ENCODE measurements at regions not wholly inside any gene's neighbourhood (a gene's known extent, or its start where the extent isn't known, plus 50 kb on each side); places are given as distances from the start of the nearest gene placed in this dataset.

DNA sequence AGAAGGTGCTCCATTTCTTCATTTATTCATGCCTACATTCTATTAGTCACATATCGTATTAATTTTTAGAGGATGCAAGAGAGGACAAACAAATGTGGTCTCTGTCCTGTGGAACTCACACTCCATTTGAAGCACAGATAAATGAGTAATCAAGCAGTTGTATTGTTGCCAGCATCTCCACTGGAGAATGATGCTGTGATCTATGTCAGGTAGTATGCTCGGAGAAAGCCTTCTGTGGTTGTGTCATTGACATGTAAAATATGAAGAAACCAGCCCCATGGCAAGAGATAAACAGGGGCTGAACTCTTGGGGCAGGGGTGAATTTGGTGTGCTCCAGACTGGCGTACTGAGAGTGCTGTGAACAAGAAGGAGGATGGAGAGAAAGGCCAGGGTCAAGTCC, 101.2 kb downstream of the FASLG start:
- Histone ChIP-seq H3K4me2 (ENCODE audit: insufficient read depth, low read length, poor library complexity, severe bottlenecking) (no peak overlapping the region), H3K4ac (ENCODE audit: low read length) (no peak overlapping the region), H2BK120ac (ENCODE audit: low read depth, low read length) (no peak overlapping the region), H3K79me1 (ENCODE audit: low read depth, low read length) (no peaks in the 10 kb centered on the region), H2BK15ac (ENCODE audit: low read length) (no peak overlapping the region), H2AFZ (ENCODE audit: low read length) (no peak overlapping the region), H3K4me3 (ENCODE audit: low read length in 2 of 2) (no peak overlapping the region), H3K4me1 (ENCODE audit: control insufficient read depth in 2 of 2, insufficient read depth in 1 of 2, low read depth in 1 of 2, low read length in 2 of 2) (no peaks in the 10 kb centered on the region), H3K27me3 (ENCODE audit: control insufficient read depth in 3 of 3, insufficient read depth in 3 of 3, low read depth in 1 of 3, low read length in 3 of 3) (peaks cover 0 to 3% (median 0%) of the 10 kb centered on the region in 3 experiments), H2BK12ac (ENCODE audit: low read length) (no peak overlapping the region), H3K14ac (ENCODE audit: low read length) (no peak overlapping the region), H2AK5ac (ENCODE audit: low read depth, low read length) (no peak overlapping the region), H4K8ac (ENCODE audit: low read depth, low read length) (no peak overlapping the region), H3K23ac (ENCODE audit: low read depth, low read length, poor library complexity) (no peak overlapping the region), H3K27ac (replicated peaks; ENCODE audit: low read length) (no peak overlapping the region), H2BK5ac (ENCODE audit: low read length) (no peak overlapping the region), H3K36me3 (replicated peaks in 1 of 2; ENCODE audit: control insufficient read depth in 2 of 2, insufficient read depth in 2 of 2, low read length in 2 of 2) (no peaks in the 10 kb centered on the region), H3K9me3 (replicated peaks in 1 of 2; ENCODE audit: control insufficient read depth in 2 of 2, insufficient read depth in 1 of 2, low read depth in 1 of 2, low read length in 2 of 2) (no peaks in the 10 kb centered on the region), H3K18ac (ENCODE audit: low read length) (no peak overlapping the region), H3K9ac (ENCODE audit: low read depth, low read length, poor library complexity) (no peak overlapping the region), H4K91ac (ENCODE audit: low read depth, low read length, poor library complexity) (no peak overlapping the region)
- WGBS, 2 donors (ENCODE audit: extremely low coverage in 2 of 2, insufficient read length in 2 of 2, insufficient replicate concordance in 1 of 2), result no CpG with 5 or more reads among the region's 3 CpGs
- no peak for DNase-seq (ENCODE audit: low spot score)

DNA sequence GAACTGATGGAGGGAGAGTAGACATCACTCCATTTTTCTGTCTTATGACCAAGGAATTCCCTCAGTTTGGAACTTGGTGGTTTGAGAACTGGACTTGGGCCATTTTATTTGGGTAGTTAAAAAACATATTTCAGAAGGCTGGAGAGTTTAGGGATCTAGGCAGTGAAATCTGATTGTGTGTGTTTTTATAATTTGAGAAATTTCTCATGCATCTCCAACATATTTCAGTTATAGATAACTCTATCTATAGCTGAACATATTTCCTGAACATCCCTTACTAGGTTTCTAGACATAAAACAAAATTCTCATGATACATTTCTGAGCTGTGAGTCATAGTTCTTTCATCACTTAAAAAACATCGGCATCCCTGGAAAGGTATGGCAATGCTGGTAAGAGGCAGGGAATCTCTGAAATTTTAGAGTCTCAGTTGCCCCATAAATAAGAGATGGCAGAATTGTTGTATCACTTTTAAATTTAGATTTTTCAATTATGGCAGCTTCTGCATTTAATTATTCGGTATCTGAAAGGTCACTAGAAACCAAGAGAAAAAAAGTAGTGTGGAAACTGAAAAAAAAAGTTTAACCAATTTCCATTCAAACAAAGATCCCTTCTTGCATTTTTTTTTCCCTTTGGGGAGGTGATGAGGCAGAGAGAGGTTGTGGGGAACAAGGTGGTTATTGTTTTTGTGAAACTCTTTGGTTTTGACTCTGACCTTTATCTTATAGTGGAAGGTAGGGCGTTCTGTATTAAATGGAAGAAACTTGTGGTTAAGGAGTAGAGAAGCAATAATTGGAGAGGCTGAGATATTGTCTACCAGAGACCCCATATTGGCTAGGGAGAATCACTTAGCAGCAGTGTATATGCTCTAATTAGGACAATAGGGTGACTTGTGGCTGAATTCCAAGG, 102.9 kb downstream of the FASLG start:
- Histone ChIP-seq H2BK12ac (ENCODE audit: low read length) (no peak overlapping the region), H3K79me1 (ENCODE audit: low read depth, low read length) (no peaks in the 10 kb centered on the region)

DNA sequence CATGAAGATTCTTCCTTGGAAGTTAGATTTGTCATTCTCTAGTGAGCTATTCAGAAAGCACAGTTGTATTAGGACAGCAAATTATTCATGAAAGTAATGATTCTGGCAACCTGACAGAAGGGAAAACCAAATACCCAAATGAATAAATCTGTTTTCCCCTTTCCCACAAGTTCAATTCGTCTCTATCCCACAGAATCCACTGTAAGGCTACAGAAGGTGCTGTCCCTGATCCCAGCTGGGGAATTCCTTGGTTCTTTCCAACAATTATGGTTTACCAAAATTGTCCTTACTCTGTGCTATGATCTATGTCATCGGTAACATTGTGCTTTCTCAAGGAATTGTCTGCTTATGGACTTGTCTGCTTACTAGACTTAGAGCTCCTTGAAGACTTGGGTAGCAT, 104.2 kb downstream of the FASLG start:
- Histone ChIP-seq H2BK12ac (ENCODE audit: low read length) (no peak overlapping the region), H3K9me3 (replicated peaks in 1 of 2; ENCODE audit: control insufficient read depth in 2 of 2, insufficient read depth in 1 of 2, low read depth in 1 of 2, low read length in 2 of 2) (no peaks in the 10 kb centered on the region), H2BK15ac (ENCODE audit: low read length) (no peak overlapping the region), H3K23ac (ENCODE audit: low read depth, low read length, poor library complexity) (no peak overlapping the region), H3K18ac (ENCODE audit: low read length) (no peak overlapping the region), H3K36me3 (replicated peaks in 1 of 2; ENCODE audit: control insufficient read depth in 2 of 2, insufficient read depth in 2 of 2, low read length in 2 of 2) (no peaks in the 10 kb centered on the region), H2BK5ac (ENCODE audit: low read length) (no peak overlapping the region), H3K4me2 (ENCODE audit: insufficient read depth, low read length, poor library complexity, severe bottlenecking) (no peak overlapping the region), H3K79me1 (ENCODE audit: low read depth, low read length) (no peaks in the 10 kb centered on the region), H2AK5ac (ENCODE audit: low read depth, low read length) (no peak overlapping the region), H3K4ac (ENCODE audit: low read length) (no peak overlapping the region), H4K91ac (ENCODE audit: low read depth, low read length, poor library complexity) (no peak overlapping the region), H4K8ac (ENCODE audit: low read depth, low read length) (no peak overlapping the region), H2BK120ac (ENCODE audit: low read depth, low read length) (no peak overlapping the region), H3K9ac (ENCODE audit: low read depth, low read length, poor library complexity) (no peak overlapping the region), H3K27ac (replicated peaks; ENCODE audit: low read length) (no peak overlapping the region), H3K4me3 (ENCODE audit: low read length in 2 of 2) (no peak overlapping the region), H3K4me1 (ENCODE audit: control insufficient read depth in 2 of 2, insufficient read depth in 1 of 2, low read depth in 1 of 2, low read length in 2 of 2) (no peaks in the 10 kb centered on the region), H2AFZ (ENCODE audit: low read length) (no peak overlapping the region), H3K27me3 (ENCODE audit: control insufficient read depth in 3 of 3, insufficient read depth in 3 of 3, low read depth in 1 of 3, low read length in 3 of 3) (no peaks in the 10 kb centered on the region), H3K14ac (ENCODE audit: low read length) (no peak overlapping the region)
- DNase-seq (ENCODE audit: low spot score), result no peak
- no CpG with 5 or more reads among the region's 2 CpGs for WGBS, 2 donors (ENCODE audit: extremely low coverage in 2 of 2, insufficient read length in 2 of 2, insufficient replicate concordance in 1 of 2)

More for the DNA sequence above, 102.9 kb downstream of the FASLG start:
- Histone ChIP-seq H3K4ac (ENCODE audit: low read length) (no peak overlapping the region), H2AK5ac (ENCODE audit: low read depth, low read length) (no peak overlapping the region), H2AFZ (ENCODE audit: low read length) (no peak overlapping the region), H3K4me3 (ENCODE audit: low read length in 2 of 2) (no peak overlapping the region), H2BK15ac (ENCODE audit: low read length) (no peak overlapping the region), H3K4me1 (ENCODE audit: control insufficient read depth in 2 of 2, insufficient read depth in 1 of 2, low read depth in 1 of 2, low read length in 2 of 2) (no peaks in the 10 kb centered on the region), H2BK5ac (ENCODE audit: low read length) (no peak overlapping the region), H3K9ac (ENCODE audit: low read depth, low read length, poor library complexity) (no peak overlapping the region), H2BK120ac (ENCODE audit: low read depth, low read length) (no peak overlapping the region), H3K27me3 (ENCODE audit: control insufficient read depth in 3 of 3, insufficient read depth in 3 of 3, low read depth in 1 of 3, low read length in 3 of 3) (no peaks in the 10 kb centered on the region), H3K14ac (ENCODE audit: low read length) (no peak overlapping the region), H4K8ac (ENCODE audit: low read depth, low read length) (no peak overlapping the region), H3K9me3 (replicated peaks in 1 of 2; ENCODE audit: control insufficient read depth in 2 of 2, insufficient read depth in 1 of 2, low read depth in 1 of 2, low read length in 2 of 2) (no peaks in the 10 kb centered on the region), H3K36me3 (replicated peaks in 1 of 2; ENCODE audit: control insufficient read depth in 2 of 2, insufficient read depth in 2 of 2, low read length in 2 of 2) (no peaks in the 10 kb centered on the region), H3K23ac (ENCODE audit: low read depth, low read length, poor library complexity) (no peak overlapping the region), H3K27ac (replicated peaks; ENCODE audit: low read length) (no peak overlapping the region), H4K91ac (ENCODE audit: low read depth, low read length, poor library complexity) (no peak overlapping the region), H3K4me2 (ENCODE audit: insufficient read depth, low read length, poor library complexity, severe bottlenecking) (no peak overlapping the region), H3K18ac (ENCODE audit: low read length) (no peak overlapping the region)
- no peak for DNase-seq (ENCODE audit: low spot score)
- WGBS, 2 donors (ENCODE audit: extremely low coverage in 2 of 2, insufficient read length in 2 of 2, insufficient replicate concordance in 1 of 2), result no CpG with 5 or more reads among the region's 3 CpGs

DNA sequence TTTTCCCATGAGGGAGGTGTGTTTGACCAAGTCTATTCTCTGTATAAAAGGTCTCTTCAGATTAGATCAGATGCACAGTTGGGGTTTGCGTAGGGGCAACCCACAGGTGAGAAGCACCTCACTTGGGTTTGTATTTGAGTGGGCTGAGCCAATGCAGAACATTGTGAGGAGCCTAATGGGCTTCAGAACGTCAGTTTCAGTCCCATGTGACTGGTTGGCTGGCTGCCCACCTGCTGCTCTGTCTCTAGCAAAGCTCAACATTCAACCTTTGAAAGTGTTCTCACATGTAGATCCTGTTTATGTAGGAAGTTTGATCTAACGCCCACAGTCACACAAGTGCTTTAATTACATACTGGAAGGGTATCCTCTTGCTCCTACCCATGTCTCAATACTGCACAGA, 105.5 kb downstream of the FASLG start:
- Histone ChIP-seq H3K27ac (replicated peaks; ENCODE audit: low read length) (no peak overlapping the region), H2AFZ (ENCODE audit: low read length) (no peak overlapping the region), H3K18ac (ENCODE audit: low read length) (no peak overlapping the region), H2AK5ac (ENCODE audit: low read depth, low read length) (no peak overlapping the region), H3K4me3 (ENCODE audit: low read length in 2 of 2) (no peak overlapping the region), H2BK5ac (ENCODE audit: low read length) (no peak overlapping the region), H2BK12ac (ENCODE audit: low read length) (no peak overlapping the region), H3K23ac (ENCODE audit: low read depth, low read length, poor library complexity) (no peak overlapping the region), H4K91ac (ENCODE audit: low read depth, low read length, poor library complexity) (no peak overlapping the region), H3K9me3 (replicated peaks in 1 of 2; ENCODE audit: control insufficient read depth in 2 of 2, insufficient read depth in 1 of 2, low read depth in 1 of 2, low read length in 2 of 2) (no peaks in the 10 kb centered on the region), H2BK120ac (ENCODE audit: low read depth, low read length) (no peak overlapping the region), H3K4me2 (ENCODE audit: insufficient read depth, low read length, poor library complexity, severe bottlenecking) (no peak overlapping the region), H3K9ac (ENCODE audit: low read depth, low read length, poor library complexity) (no peak overlapping the region), H3K4ac (ENCODE audit: low read length) (no peak overlapping the region), H3K79me1 (ENCODE audit: low read depth, low read length) (no peaks in the 10 kb centered on the region), H3K14ac (ENCODE audit: low read length) (no peak overlapping the region), H3K27me3 (ENCODE audit: control insufficient read depth in 3 of 3, insufficient read depth in 3 of 3, low read depth in 1 of 3, low read length in 3 of 3) (no peaks in the 10 kb centered on the region), H3K36me3 (replicated peaks in 1 of 2; ENCODE audit: control insufficient read depth in 2 of 2, insufficient read depth in 2 of 2, low read length in 2 of 2) (no peaks in the 10 kb centered on the region), H3K4me1 (ENCODE audit: control insufficient read depth in 2 of 2, insufficient read depth in 1 of 2, low read depth in 1 of 2, low read length in 2 of 2) (no peaks in the 10 kb centered on the region), H2BK15ac (ENCODE audit: low read length) (no peak overlapping the region), H4K8ac (ENCODE audit: low read depth, low read length) (no peak overlapping the region)
- no peak for DNase-seq (ENCODE audit: low spot score)
- no CpG with 5 or more reads among the region's 3 CpGs for WGBS, 2 donors (ENCODE audit: extremely low coverage in 2 of 2, insufficient read length in 2 of 2, insufficient replicate concordance in 1 of 2)
